Stimulated activated CD8-positive, alpha-beta memory T cell treated with anti-CD3 and anti-CD28 coated beads, Interleukin-2, amount 100 ng/mL, for 48 hours (primary cell): ENCODE measurements at regions not wholly inside any gene's neighbourhood (a gene's known extent, or its start where the extent isn't known, plus 50 kb on each side); places are given as distances from the start of the nearest gene placed in this dataset.
"Not testable (repeated sequence)": the region's sequence is repeated elsewhere in the genome, so short reads cannot be mapped to it uniquely, and the experiment has no call there.

Source experiments
- DNase-seq, 2 donors: peaks; one replicate each; pipeline ENCODE4 v3.0.0-alpha.2; 2020; ENCODE audit warnings: low read depth in 2 of 2

- not testable (repeated sequence) for DNase-seq
These were observed 64.0 kb upstream of the PLEKHM1 start for GRCh38 chr17:45554479-45554878.

DNA sequence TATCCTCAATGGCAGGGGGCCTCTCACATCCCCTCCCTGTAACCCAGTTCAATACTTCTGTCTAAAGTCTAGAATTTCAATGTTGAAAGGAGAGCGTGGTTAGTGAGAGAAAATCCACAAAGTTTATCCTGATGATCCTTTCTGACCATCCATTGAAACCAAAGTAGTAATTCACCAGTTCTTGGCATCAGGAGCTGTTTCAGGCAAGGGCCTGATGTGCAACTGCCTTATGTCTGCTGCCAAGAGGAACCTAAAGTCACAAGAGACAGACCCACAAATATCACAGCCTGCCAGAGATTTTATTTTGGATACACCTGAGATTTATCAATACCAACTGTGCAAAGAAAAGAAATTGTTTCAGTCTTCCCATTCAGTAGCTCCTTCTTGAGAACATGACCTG lies 68.3 kb upstream of the PLEKHM1 start:
- DNase-seq = not testable (repeated sequence)

DNA sequence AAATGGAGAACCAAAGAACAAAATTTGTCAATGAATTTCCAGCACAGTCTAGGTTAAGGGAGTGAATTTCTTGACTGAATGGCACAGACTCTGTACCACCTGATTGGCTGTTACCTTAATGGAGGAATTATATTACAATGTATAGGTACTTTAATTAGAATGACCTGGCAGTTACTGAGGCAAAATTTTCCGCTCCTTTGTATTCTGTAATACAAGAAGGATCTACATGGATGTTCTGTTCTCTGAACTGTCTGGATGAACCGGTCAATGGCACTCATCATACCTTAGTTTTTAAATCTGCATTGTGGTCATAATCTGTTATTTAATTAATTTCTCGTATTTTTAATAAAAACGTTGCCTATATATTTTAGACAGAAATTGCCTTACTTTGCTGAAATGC lies 72.3 kb upstream of the PLEKHM1 start:
- not testable (repeated sequence) for DNase-seq

DNA sequence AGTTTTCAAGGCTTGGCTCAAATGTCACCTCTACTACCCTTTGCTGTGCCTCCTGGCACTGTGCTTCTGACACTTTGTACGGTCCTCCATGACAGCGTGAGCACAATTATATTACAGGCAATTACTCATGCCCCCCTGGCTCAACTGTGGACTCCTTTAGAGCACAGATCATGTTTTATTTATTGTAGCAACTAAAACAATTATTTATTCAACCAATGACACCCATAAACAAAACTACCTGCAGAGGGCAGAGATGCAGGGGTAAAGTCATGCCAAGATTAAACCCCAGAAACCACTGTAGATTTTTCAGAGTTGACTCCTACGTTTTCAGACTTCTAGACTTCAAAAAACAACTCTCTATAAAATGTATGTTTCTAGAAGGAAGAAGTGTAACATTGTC lies 72.8 kb upstream of the PLEKHM1 start:
- not testable (repeated sequence) for DNase-seq

DNA sequence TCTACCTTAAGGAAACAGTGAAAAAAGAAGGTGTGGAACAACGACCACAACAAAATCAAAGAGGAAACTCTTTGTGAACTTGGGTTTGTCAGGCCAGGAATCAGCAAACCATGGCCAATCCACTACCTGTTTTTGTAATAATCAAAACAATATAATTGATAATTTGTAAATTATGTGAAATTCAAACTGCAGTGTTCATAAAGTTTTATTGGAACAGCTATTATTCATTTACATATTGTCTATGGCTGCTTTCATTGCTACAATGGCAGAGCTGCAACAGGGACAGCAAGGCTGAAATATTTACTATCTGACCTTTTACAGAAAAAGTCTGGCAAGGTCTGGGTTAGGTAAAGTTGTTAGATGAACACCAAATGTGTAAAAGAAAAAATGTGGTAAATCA lies 77.8 kb upstream of the PLEKHM1 start:
- DNase-seq = not testable (repeated sequence)

DNA sequence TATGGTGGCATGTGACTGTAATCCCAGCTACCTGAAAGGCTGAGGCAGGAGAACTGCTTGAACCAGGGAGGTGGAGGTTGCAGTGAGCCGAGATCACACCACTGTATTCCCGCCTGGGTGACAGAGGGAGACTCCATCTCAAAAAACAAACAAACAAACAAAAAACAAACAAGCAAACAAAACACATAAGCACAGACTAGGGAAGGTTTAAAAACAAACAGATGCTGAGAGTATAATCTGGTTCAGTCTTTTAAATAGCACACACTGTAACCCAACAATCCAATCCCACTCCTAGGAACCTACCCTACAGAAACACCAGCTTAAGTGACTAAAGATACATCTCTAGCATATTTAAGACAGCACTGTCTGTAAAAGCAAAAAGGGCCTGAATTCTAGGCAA lies 82.8 kb upstream of the PLEKHM1 start:
- not testable (repeated sequence) for DNase-seq

GRCh38 chr17:45573924-45574770 lies 83.6 kb upstream of the PLEKHM1 start:
- DNase-seq = no peak

- DNase-seq = no peak
These were observed 84.8 kb upstream of the PLEKHM1 start for GRCh38 chr17:45575126-45575885.

DNA sequence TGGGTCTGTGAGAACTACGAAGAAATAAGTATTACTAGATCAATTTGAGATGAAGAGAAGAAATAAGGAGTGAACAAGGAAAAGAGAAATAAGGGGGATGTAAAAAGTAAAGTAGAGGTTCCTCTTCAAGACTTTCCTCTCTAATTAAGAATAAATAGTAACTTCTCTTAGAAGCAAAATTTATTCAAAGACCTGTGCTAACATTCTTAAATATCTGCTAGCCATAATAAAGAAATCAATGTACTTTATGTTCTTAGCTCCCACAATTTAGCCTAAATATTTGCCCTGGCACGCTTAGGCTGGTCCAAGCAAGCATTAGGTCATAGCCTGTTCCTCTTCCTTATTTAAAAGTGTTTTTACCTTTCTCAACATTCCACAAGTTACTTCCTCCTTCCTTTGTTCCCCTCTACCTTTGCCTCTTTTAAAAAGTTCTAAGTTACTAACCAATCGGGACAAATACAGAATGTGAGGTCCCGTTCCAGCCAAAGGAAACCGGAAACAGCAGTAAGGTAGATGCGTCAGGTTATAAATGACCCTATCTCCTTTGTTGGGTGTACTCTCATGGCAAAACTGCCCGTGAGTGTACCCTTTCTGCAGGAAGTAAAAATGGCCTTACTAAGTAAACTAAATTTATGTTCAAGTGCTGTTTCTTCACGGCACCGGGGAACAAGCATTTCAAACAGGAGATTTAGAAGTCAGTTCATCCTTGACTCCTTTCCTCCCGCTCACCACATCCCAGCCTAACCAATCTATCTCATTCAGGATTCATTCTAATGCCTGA lies 86.2 kb upstream of the PLEKHM1 start:
- DNase-seq = not testable (repeated sequence)

DNA sequence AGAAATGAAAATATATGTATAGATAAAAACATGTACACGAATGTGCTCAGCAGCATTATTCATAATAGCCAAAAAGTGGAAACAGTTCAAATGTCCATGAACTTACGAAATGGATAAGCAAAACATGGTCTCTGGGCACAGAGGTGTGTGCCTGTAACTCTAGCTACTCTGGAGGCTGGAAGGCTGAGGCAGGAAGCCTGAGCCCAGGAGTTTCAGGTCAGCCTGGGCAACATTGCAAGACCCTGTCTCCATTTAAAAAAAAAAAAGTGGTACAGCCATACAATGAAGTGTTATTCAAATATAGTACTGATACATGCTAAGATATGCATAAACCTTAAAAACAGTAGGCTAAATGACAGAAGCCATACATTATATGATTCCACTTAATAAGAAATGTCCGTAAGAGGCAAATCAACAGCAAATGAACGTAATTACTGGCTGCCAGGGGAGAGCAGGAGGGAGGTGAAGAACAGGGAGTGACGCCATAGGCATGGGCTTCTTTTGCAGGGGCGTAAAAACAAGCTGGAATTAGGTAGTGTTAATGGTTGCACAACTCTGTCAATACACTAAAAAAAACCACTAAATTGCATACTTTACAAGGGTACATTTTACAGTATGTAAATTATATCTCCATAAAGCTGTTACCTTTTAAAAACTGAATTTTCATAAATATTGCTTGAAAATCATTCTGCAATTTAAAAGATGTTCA lies 87.2 kb upstream of the PLEKHM1 start:
- no peak for DNase-seq

DNA sequence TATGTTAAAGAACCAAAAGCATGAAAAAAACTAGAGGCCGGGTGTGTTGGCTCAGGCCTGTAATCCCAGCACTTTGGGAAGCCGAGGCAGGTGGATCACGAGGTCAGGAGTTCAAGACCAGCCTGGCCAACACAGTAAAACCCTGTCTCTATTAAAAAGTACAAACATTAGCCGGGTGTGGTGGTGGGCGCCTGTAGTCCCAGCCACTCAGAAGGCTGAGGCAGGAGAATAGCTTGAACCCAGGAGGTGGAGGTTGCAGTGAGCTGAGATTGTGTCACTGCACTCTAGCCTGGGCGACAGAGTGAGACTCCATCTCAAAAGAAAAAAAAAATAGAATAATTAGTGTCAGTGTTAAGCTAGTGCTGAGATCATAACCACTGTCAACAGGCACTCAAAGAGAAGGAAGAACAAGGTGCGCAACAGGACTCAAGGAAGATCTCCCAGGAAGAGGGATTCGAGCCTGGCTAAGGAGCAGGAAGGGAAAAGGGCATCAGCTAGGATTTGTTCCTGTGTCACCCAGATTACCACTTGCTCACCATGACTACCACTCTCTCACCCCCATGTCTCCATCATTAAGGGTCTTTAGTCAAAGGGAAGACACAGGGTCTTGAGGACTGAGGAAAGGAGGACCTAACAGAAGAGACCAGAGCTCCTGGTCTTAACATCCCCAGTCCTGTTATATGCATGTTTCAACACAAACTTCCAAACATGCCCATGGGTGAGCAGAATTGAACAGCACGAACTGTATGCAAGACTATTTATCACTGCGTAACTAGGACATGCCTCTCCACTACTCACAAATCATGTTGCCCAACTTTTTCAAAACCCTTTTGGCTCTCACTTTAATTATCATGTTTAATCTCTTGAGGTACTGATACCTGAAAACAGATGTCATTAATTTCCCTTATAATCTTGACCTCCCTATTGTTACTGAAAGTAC lies 88.3 kb upstream of the PLEKHM1 start:
- DNase-seq = no peak

DNA sequence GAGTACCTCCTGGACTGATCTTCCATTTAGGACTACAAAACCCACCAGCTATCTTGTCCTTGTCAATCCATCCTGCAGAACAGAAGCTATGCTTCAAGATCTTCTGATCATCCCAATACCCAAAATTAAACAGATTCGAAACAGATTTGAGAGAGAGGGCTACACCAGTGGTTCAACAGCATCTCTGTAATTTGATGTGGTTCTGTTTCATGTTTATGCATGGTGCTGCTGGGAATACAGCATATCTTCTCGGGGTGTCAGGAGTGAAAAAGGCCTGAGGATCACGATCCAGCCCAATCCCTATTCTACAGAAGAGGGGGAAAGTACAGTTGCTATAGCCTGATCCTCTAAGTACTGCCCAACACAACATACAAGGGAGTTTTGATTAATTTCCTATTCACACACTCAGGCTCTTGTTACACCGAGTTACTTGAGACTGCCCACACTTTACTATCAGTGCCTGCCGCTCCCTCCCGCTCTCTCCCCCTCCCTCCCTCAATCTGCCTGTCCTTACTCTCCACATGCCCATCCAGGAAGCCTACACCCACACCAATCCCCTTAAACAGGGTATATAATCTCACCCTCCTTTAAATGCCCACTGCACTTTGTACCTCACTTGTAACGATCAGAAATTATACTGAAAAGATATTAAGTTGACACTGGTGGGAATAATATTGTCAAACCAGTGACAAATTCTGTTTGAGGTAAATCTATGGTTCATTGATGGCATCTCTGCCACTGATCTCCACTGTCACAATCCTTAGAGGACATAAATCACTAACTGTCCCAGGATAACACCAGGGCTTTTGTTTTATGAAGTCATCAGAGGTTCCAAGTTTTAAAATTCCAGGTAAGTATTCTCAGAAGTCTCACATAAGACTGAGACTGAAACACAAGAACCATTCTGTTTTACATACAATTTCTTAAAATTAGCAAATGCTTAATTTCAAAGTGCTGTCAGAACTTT lies 89.3 kb upstream of the PLEKHM1 start:
- DNase-seq = no peak

DNA sequence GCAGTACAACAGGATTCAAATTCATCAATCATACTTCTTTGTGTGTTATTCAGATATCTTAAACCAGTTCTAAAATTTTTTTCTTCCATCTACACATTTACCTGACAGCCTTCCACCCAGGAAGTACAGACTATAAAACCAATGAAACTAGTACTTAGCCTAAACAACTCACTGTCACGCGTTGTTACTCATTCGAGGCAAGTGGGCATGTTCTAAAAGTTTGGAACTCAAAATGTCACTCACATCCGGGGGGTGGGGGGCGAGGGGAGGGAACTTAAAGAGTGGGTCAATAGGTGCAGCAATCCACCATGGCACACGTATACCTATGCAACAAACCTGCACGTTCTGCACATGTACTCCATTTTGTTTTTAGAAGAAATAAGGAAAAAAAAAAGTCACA lies 90.4 kb upstream of the PLEKHM1 start:
- no peak for DNase-seq

GRCh38 chr17:45581860-45582259 lies 91.3 kb upstream of the PLEKHM1 start:
- DNase-seq = no peak

GRCh38 chr17:45584092-45585036 lies 93.8 kb upstream of the PLEKHM1 start:
- peak; percentile 63 to 64 for DNase-seq

DNA sequence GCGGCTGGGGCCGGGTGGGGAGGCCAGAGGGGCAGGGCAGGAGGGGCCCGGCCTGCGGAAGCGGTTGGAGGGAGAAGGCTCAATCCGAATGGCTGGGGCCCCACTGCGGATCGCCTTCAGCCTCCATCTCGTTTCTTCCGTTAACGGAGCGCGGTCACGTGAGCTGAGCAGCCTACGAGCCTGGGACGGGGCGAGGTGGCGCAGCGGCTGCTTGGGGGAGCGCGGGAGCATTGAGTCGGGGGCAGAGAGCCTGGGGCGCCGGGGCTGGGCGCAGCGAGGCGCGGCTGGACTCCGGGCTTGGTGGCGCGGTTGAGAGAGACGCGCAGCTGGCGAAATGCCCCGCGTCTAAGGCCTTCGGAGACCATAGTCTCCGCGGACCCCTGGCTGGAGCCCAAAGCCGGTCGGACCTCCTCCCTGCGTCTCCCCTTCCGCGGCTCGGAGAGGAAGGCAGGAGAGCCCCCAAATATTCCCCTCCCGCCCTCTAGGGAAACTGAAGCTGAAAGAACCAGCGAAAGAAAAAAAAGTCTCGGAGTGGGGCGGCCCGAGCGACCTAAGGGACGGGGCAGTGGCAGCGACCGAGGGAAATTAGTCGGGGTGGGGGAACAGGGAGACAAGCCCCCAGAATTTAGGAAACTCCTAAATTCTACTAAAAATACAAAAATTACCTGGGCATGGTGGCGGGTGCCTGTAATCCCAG lies 94.7 kb upstream of the PLEKHM1 start:
- DNase-seq = peak; percentile 82 to 83
